ENCODE measurements at regions not wholly inside any gene's neighbourhood (a gene's known extent, or its start where the extent isn't known, plus 50 kb on each side); places are given as distances from the start of the nearest gene placed in this dataset.
"Not testable (repeated sequence)": the region's sequence is repeated elsewhere in the genome, so short reads cannot be mapped to it uniquely, and the experiment has no call there.

GRCh38 chr4:140223056-140223810, 69.2 kb upstream of the MAML3 start:
- no peak overlapping the region for H2AFZ ChIP-seq
- H3K4me2 ChIP-seq (ENCODE audit: low read length), result no peak overlapping the region
- H3K27ac ChIP-seq, result no peak overlapping the region
- no peaks in the 10 kb centered on the region for H3K4me1 ChIP-seq
- H3K79me2 ChIP-seq, result no peaks in the 10 kb centered on the region
- H3K9ac ChIP-seq, result no peak overlapping the region
- H3K27me3 ChIP-seq (ENCODE audit: control insufficient read depth, insufficient read depth, low read length), result no peaks in the 10 kb centered on the region
- H3K9me3 ChIP-seq (ENCODE audit: control insufficient read depth, low read length), result no peaks in the 10 kb centered on the region
- no peak overlapping the region for H3K4me3 ChIP-seq (ENCODE audit: low read depth, low read length)
- H3K36me3 ChIP-seq (ENCODE audit: control insufficient read depth, insufficient read depth, low read length), result no peaks in the 10 kb centered on the region
- TF ChIP-seq CTCF (IDR thresholded peaks at IDR 0.05), result no peak

- Histone ChIP-seq H3K36me3 (ENCODE audit: control insufficient read depth, insufficient read depth, low read length) (no peaks in the 10 kb centered on the region), H3K4me2 (ENCODE audit: low read length) (no peak overlapping the region), H3K79me2 (no peaks in the 10 kb centered on the region), H3K9me3 (ENCODE audit: control insufficient read depth, low read length) (no peaks in the 10 kb centered on the region), H3K4me1 (no peaks in the 10 kb centered on the region), H2AFZ (no peak overlapping the region), H3K27ac (no peak overlapping the region), H3K9ac (no peak overlapping the region), H3K4me3 (ENCODE audit: low read depth, low read length) (no peak overlapping the region), H3K27me3 (ENCODE audit: control insufficient read depth, insufficient read depth, low read length) (no peaks in the 10 kb centered on the region)
- TF ChIP-seq CTCF (IDR thresholded peaks at IDR 0.05), result no peak
Measured at GRCh38 chr4:140222171-140222570, 68.2 kb upstream of the MAML3 start.

- no peak overlapping the region for H3K9ac ChIP-seq
- H3K9me3 ChIP-seq (ENCODE audit: control insufficient read depth, low read length), result no peaks in the 10 kb centered on the region
- no peak overlapping the region for H3K27ac ChIP-seq
- H3K36me3 ChIP-seq (ENCODE audit: control insufficient read depth, insufficient read depth, low read length), result no peaks in the 10 kb centered on the region
- TF ChIP-seq CTCF (IDR thresholded peaks at IDR 0.05), result no peak
- no peak overlapping the region for H3K4me2 ChIP-seq (ENCODE audit: low read length)
- no peaks in the 10 kb centered on the region for H3K27me3 ChIP-seq (ENCODE audit: control insufficient read depth, insufficient read depth, low read length)
- H2AFZ ChIP-seq, result no peak overlapping the region
- no peak overlapping the region for H3K4me3 ChIP-seq (ENCODE audit: low read depth, low read length)
- no peaks in the 10 kb centered on the region for H3K4me1 ChIP-seq
- no peaks in the 10 kb centered on the region for H3K79me2 ChIP-seq
Measured at GRCh38 chr4:140220058-140220457, 66.1 kb upstream of the MAML3 start.

- Histone ChIP-seq H3K36me3 (ENCODE audit: control insufficient read depth, insufficient read depth, low read length) (no peaks in the 10 kb centered on the region), H3K4me3 (ENCODE audit: low read depth, low read length) (no peak overlapping the region), H3K9ac (no peak overlapping the region), H3K27me3 (ENCODE audit: control insufficient read depth, insufficient read depth, low read length) (no peaks in the 10 kb centered on the region), H3K4me2 (ENCODE audit: low read length) (no peak overlapping the region), H3K4me1 (no peaks in the 10 kb centered on the region), H3K27ac (no peak overlapping the region), H3K9me3 (ENCODE audit: control insufficient read depth, low read length) (no peaks in the 10 kb centered on the region), H2AFZ (no peak overlapping the region), H3K79me2 (no peaks in the 10 kb centered on the region)
- no peak for TF ChIP-seq CTCF (IDR thresholded peaks at IDR 0.05)
Measured at GRCh38 chr4:140219567-140219966, 65.6 kb upstream of the MAML3 start.

GRCh38 chr4:140219070-140219469, 65.1 kb upstream of the MAML3 start:
- not testable (repeated sequence) for H3K4me1 ChIP-seq; H3K79me2 ChIP-seq; H3K4me3 ChIP-seq (ENCODE audit: low read depth, low read length); H3K27me3 ChIP-seq (ENCODE audit: control insufficient read depth, insufficient read depth, low read length); H3K36me3 ChIP-seq (ENCODE audit: control insufficient read depth, insufficient read depth, low read length); H2AFZ ChIP-seq; H3K9me3 ChIP-seq (ENCODE audit: control insufficient read depth, low read length); H3K27ac ChIP-seq; H3K4me2 ChIP-seq (ENCODE audit: low read length); H3K9ac ChIP-seq

Measured in parathyroid adenoma (tissue), 2 donors.